GM18520 (cell line): ENCODE measurements at regions not wholly inside any gene's neighbourhood (a gene's known extent, or its start where the extent isn't known, plus 50 kb on each side); places are given as distances from the start of the nearest gene placed in this dataset.
"Not testable (repeated sequence)": the region's sequence is repeated elsewhere in the genome, so short reads cannot be mapped to it uniquely, and the experiment has no call there.

Experiments
- ATAC-seq: cut with Tn5 transposase; IDR thresholded peaks from one replicate; pipeline ENCODE4 v1.9.1; 2021; ENCODE audit not compliant: unreplicated experiment

GRCh38 chr15:98315971-98316370 lies 332.4 kb upstream of the IGF1R start:
- ATAC-seq: no peak

GRCh38 chr15:98321896-98322295 lies 326.4 kb upstream of the IGF1R start:
- no peak for ATAC-seq

GRCh38 chr15:98322581-98322980 lies 325.8 kb upstream of the IGF1R start:
- ATAC-seq: no peak

DNA sequence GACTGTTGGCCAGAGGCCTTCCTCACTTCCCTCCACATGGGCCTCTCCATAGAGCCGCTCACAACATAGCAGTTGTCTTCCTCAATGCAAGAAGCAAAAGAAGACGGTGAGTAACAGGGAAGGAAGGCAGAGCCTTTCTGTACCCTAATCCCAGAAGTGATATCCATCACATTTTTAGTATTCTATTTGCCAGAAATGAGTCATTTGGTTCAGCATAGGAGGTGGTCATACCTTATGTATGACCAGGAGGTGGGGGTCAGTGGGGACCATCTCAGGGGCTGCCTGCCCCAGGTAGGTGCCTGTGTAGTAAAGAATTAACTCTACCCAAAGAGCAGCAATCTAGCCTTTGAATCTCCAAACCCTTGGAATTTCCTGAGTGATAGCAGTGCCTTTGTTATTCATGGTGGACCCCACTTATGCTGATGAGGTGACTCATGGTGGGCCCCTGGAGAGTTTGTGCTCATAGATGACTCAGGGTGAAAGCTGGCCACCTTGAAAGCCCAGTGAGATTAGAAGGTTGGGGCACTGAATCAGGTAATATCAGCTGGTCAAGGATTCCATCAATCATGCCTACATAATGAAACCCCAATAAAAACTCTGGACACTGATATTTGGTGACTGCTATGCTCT lies 323.9 kb upstream of the IGF1R start:
- no peak for ATAC-seq

DNA sequence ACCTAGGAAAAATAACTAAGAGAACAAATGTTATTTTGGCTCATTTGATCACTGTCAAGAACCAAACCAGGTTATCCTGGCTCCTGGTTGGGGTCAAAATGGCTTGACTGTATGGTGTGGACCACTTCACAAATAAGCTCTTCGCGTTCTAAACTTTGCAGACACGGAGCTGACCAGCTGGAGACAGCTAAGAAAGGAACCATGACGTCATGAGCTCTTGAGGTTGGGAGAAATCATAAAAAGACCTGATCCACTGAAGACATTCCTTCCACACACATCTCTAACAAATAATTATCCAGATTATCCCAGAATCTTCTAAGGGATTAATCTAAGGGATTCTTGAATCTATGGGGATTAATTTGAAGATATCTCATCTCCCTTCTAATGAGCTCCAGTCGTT lies 321.5 kb upstream of the IGF1R start:
- no peak for ATAC-seq

GRCh38 chr15:98330258-98330657 lies 318.1 kb upstream of the IGF1R start:
- no peak for ATAC-seq

GRCh38 chr15:98330692-98331435 lies 317.5 kb upstream of the IGF1R start:
- no peak for ATAC-seq

- ATAC-seq: no peak
Measured at GRCh38 chr15:98331676-98332075, 316.7 kb upstream of the IGF1R start.

GRCh38 chr15:98333251-98333650 lies 315.1 kb upstream of the IGF1R start:
- ATAC-seq: no peak

- no peak for ATAC-seq
Measured at GRCh38 chr15:98342911-98343310, 305.4 kb upstream of the IGF1R start.

- no peak for ATAC-seq
Measured at GRCh38 chr15:98344591-98344990, 303.7 kb upstream of the IGF1R start.

- no peak for ATAC-seq
Measured at GRCh38 chr15:98347001-98347400, 301.3 kb upstream of the IGF1R start.

DNA sequence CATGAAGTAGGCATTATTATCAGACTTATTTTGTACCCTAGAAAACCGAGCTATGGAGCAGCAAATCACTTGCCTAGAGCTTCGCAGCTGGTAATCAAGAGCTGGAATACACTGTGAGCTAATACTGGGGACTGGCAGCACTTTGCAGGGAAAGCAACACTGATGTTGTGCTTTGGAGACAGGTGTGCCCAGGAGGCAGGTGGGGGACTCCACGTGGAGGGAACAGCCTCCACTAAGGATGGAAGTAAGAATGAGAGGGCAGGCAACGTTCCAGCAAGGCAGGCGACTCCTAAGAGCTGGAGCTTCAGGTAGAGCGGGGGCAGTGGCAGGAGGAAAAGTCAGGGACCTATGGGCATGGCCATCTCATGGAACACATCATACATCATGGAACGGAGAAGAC lies 300.5 kb upstream of the IGF1R start:
- ATAC-seq: no peak

GRCh38 chr15:98350276-98350675 lies 298.1 kb upstream of the IGF1R start:
- no peak for ATAC-seq

DNA sequence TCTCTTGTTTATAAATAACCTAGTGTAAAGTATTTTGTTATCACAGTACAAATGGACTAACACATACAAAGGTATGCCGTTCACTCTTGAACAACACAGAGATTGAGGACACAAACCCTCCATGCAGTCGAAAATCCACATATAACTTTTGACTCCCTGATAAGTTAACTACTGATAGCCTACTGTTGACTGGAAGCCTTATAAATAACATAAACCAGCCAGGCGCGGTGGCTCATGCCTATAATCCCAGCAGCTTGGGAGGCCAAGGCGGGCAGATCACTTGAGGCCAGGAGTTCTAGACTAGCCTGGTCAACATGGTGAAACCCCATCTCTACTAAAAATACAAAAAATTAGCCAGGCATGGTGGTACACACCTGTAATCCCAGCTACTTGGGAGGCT lies 290.1 kb upstream of the IGF1R start:
- not testable (repeated sequence) for ATAC-seq

DNA sequence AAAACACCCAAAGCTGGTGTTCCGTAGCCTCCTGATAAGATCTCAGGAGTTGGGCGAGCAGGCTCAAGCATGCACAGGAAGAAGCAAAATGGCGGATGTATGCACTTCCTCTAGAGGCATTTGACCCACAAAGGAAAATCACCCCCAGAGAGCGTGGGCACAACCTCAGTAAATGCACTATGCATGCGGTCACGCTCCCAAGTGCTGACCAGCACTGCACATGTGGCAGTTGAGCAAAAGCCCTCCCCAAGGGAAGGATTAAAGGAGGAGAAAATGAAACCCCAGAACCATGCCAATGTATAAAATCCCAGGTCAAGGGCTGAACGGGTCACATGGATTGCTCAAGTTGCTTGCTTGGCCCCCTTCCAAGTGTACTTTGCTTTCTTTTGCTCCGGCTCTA lies 289.4 kb upstream of the IGF1R start:
- no peak for ATAC-seq

- no peak for ATAC-seq
Measured at GRCh38 chr15:98363416-98363815, 284.9 kb upstream of the IGF1R start.

GRCh38 chr15:98363955-98364354 lies 284.4 kb upstream of the IGF1R start:
- ATAC-seq: no peak

- no peak for ATAC-seq
Measured at GRCh38 chr15:98369081-98369716, 279.1 kb upstream of the IGF1R start.

- no peak for ATAC-seq
Measured at GRCh38 chr15:98375513-98376340, 272.6 kb upstream of the IGF1R start.

DNA sequence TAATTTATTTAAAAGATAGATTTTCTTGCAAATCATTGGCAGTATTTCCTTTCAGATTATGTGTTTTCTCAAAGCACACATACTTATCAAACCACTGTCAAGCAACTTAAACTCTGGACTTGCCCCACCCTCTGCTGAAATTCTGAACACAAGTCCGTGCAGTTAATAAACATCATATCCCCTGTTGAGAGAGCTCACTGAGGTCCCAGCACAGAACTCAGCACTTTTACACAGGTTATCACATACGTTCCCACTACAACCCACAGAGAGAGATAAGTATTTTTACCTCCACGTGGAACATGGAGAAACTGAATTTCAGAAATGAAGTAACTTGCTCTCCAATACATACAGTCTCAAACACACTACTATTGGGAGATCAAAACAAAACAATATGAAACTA lies 267.6 kb upstream of the IGF1R start:
- ATAC-seq: no peak
